CD4-positive, alpha-beta T cell treated with Interleukin-6 at 100 ng/mL for 8 hours (primary cell): ENCODE measurements at regions not wholly inside any gene's neighbourhood (a gene's known extent, or its start where the extent isn't known, plus 50 kb on each side); places are given as distances from the start of the nearest gene placed in this dataset.

Source experiments
- DNase-seq: peaks from one replicate; pipeline ENCODE4 v3.0.0-alpha.2; 2020; ENCODE audit warnings: mixed read lengths, low spot score

DNA sequence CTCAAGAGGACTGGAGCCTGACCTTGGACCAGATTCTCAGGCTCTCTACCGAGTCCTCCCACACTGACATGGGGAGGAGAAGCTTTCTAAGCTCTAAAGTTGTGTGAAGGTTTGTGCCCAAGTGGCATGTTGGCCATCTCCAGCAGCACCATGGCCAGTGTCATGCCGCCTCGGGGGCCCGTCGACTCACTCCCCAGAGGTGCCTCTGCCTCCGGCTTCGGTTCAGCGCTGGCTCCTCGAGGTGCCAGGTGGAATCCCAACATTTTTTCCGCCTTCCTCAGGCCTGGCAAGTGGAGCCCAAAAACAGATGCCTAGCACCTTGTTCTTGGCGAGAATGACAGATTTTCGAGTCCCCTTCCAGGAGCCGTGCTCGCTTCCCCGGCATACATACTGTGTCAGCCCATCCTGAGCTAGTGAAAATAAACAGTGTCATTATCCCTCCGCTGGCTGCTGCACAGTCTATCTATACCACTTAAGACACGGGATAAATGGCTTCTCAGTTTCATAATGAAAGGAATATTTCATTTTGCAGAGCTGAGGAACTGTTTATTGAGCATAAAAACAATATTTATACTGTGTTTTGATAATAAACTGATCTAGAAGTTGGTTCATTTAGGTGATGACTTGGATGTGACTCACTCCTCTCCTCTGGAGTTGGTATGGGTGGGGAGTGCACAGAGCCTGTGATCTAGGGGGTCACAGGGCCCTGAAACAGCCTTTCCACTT is 328.5 kb upstream of the TLE3 start:
- DNase-seq, result no peak

DNA sequence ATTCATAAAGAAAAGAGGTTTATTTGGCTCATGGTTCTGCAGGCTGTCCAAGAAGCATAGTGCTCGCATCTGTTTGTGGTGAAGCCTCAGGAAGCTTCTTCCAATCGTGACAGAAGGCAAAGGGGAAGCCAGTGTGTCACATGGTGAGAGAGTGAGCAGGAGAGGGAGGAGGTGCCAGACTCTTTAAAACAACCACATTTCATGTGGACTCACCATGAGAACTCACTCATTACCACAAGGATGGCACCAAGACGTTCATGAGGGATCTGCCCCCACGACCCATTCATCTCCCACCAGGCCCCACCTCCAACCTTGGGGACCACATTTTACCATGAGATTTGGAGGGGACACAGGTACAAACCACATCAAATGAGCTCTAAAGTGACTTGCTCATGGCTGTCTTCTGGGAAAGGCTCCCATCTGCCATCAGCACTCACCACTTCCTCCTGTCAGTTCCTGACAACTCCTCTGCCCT is 327.3 kb upstream of the TLE3 start:
- DNase-seq, result peak; percentile 20

DNA sequence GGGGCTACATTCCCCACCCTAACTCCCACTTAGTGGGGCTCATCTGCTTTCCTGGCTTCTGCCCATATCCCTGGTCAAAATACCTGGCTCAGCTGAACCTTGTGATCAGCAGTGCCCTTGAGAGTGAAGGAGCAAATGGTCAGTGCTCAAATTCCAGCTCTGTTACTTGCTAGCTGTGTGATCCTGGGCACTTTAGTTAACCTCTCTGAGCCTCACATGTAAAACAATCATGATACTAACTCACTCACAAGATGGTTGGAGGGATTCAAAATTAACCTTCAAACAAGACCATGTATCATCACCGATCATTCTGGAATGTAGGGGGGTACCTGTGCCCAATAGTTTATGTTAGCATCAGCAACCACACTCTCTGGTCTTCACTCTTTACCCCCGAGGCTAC is 325.6 kb upstream of the TLE3 start:
- DNase-seq, result no peak

DNA sequence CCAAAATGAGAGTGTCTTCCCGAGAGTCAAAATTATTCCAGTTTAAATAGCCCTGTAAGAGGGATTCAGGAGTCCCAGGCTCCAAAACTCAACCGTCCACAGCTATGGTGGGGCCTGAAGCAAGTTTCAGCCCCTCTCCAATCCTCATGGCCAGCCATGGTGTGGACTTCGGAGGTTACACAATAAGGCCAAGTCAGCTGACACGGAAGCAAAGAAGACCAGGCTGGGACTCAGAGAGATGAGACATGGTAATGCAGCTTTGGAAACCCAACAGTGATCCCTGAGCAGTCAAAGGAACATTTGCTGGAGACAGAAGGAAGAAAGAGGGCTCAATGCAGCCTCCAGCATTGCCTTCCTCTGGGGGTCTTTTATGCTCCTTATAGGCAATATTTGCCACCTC is 324.6 kb upstream of the TLE3 start:
- no peak for DNase-seq

DNA sequence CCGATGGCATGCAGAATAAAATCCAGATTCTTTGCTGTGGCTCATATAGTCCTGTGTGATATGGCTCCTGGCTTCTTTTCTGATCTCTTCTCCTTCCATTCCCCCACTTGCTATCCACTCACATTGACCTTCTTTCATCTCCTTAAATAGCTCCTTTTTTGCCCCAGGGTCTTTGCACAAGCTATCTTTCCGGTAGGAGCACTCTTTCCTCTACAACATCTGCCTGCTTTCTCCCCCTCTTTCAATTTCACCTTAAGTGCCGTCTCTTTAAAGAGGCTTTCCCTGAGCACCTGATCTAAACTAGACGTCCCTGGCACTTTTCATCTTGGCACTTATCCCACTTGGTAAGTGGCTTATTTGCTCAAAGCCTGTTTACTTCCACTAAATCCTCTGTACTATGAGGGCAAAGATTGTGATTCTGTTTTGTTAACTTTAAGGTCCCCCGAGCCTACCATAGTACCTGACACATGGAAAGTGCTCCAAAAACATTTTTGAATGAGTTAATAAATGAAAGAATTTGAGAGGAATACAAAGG is 323.3 kb upstream of the TLE3 start:
- DNase-seq, result no peak

DNA sequence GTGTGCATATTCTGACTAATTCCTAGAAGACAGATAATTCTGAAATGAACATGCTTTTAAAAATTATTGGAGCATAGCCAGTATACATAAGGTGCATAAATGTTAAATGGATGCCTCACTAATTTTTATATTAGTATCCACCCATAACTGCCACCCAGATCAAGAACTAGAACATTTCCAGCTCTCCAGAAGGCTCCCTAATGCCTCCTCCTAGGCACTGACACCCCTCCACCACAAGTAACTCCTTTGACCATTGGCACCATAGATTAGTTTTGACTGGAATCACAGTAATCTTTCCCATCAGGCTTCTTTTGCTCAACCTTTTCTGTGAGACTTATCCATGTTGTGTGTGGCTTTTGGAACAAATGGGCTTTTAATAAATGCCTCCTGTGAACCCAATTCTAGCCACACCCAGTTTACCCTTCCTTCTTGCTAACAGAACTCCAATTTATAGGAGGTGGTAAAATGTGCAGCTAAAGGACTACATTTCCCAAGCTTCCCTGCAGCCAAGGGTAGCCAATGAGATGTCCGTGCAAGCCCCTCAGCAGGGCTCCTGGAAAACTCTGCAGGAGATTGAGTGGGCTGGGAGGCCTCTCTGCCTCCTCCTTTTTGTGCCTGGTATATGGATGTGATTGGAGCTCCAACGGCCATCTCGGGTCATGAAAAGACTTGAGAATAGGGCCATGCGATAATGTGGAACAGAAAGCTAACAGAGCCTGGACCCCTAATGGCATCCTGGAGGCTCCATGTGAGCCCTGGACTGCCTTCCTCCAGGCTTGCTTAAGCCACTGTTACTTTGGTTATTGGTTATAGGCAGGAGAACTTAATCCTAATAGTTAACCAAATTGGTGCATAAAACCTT is 322.6 kb upstream of the TLE3 start:
- no peak for DNase-seq

DNA sequence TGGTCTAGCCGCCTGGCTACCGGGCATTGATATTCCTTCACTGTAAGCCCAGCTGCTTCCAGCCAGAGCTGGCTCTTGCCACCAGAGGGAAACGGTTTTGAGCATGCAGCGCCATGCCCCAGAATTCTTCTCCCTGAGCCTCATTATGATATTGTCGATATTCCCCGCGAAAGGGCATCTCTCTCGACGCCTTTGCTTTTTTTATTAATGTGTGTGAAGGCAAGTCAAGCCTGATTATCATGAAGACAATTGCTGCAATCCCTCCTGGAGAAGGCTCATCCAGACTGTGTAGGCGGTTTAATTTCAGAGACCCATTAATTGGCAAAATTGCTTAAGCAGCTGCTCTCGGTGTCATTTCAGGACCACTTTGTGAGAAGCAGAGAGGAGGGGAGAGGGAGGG is 321.2 kb upstream of the TLE3 start:
- DNase-seq, result no peak

DNA sequence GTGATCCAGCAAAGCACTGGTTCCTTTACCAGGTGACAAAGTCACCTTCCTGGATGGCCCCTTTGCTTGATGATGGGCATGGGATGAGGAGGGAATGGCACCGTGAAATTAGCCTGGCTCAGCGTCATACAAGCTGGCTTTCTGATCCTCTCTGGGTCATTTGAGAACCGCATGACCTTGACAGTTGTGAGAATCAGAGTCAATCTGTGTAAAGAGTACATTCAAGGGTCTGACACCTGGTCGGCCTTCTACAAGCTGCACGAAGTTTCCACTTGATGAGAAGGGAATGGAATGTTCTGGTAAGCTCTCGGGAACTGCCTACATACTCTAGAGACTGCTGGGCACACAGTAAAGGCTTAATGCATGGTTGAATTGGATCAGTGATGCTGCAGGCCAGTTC is 319.8 kb upstream of the TLE3 start:
- no peak for DNase-seq

DNA sequence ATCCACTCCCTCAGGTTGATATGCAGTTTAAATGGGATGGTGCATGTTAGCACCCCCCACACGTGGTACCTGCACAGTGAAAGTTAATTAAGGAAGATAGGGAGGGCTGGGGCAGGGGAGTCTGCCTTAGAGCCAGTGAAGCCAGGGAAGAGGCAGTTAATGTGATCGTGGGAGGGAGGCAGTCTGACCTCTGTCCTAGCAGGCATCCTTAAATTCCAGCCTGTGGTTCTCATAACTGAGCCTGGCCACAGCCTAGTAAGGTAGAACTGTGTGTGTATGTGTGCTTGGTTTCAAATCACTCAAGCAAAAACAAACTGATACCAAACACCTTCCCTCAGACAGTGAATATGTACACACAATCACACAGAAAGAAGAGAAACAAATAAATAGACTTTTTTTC is 319.1 kb upstream of the TLE3 start:
- DNase-seq, result no peak

DNA sequence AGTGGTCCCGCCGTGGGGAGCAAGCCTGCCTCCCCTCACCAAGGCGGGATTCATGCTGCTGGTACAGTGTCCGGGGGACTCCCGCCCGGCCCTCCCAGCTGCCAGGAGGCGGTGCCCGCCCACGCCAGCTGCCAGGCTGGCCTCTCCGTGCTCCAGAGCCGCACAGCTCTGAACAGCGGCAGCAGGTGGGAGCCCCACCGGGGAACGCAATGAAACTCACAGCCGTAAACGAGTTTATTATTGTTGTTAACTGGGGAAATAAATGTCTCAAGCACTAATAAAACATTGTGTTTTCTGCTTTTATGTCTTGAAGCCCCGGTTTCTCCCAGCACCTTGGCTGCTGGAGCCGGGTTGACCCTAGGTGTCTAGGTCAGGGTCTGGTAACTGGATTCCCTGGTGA is 317.7 kb upstream of the TLE3 start:
- DNase-seq, result no peak

DNA sequence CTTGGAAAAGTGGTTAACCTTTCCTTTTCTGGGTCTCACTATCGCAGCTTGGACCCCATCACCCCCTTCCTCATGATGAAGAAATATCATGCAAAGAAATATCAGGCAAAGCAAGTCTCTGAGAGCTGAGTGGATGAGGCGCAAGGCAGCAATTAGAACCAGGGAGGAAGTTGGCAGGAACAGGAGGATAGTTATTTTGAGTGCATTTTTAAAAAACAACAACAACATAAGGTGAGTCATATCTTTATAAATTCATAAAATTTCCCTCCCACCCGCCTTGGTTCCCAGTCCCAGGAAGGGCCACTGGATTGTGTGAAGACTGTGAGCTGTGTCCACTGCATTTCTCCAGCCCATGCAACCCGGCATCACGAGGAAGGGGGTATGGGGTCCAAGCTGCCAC is 316.9 kb upstream of the TLE3 start:
- DNase-seq, result no peak

DNA sequence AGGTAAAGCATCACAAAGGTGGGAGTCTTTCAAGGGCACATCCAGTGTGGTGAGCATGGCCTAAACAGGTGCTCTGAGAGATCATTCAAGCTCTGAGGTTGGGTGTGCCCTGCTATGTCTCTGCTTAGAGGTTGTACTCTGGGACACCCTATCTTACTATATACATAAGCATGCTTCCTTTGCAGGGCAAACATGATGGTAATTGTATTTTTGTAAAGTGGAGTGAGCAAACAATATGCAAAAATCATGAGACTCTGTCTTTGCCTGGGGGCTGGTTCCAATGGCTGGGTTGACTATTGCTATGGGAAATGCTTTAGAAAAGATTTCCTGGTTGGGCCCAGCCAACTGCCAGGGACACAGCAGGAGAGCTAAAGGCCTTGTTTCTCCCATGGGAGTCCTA is 315.1 kb upstream of the TLE3 start:
- DNase-seq, result no peak

DNA sequence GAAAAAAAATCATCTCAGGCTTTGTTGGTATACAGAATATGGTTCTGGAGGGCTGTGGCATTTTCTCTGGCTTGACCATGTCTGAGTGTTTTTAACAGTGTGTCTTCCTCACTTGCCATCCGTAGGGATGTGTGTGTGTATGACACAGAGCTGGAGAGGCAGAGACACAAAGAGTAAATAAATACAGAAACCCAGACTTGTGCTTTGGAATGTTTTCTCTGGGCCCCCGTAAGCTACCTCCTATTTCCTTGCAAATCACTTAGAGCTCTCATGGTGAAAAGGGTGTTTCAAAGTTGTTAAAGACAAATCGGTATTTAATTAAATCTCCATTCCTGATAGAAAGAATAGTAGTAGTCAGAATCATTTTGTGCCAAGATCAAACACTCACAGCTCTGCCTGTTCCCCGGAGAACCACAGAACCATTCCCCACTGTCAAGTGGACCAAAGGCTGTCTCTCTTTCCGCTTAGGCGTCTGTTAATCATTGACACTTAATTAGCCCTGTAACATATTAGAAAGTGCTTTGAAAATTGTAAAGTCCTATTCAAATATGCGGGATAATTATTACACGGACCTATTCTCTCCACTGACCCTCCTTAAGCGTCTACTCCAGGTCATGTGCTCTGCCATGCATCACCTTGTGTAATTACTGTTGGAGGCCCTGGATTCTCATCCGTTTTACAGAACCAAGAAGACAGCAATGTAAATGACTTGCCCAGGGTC is 313.6 kb upstream of the TLE3 start:
- no peak for DNase-seq

DNA sequence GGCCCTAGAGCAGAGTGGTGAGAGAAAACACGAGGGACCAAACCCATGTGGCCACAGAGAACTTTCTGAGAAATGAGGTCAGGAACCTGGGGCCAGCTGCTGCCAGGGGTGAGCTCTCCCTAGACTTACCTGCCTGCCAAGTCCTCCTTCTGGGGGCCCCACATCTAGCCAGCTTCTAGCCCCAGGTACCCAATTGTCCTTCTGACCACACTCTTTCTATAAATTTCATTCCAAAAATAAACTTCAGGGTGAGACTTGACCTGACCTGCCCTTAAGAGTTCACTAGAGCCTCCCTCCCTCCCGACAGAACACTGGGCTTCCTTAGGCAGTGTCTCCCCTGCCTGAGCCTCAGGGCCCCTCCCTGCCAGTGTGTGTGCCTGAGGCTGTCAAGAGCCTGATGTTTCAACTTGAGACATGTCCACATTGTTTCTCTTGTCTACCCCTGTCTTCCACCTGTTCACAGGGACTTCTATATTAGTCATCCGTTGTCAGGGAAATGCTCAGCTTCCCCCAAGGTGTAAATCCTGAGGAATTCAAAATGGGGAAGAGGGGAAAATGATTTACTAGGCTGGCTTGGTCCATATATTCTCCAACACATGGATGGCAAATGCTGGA is 312.8 kb upstream of the TLE3 start:
- DNase-seq, result no peak

DNA sequence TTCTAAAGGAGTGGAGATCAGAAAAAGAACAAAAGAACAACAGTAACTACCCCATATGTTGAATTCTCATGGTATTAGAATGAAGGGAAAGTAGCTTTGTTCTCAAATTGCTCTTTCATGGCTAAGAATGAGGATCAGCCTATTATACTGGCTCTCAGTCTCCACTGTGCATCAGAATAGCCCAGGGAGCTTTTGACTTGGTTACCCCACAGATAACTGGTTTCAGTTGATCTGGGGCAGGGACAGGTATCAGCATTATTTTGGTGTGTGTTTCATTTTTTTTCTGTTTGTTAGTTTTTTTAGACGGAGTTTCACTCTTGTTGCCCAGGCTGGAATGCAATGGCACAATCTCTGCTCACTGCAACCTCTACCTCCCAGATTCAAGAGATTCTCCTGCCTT is 311.7 kb upstream of the TLE3 start:
- DNase-seq, result no peak

DNA sequence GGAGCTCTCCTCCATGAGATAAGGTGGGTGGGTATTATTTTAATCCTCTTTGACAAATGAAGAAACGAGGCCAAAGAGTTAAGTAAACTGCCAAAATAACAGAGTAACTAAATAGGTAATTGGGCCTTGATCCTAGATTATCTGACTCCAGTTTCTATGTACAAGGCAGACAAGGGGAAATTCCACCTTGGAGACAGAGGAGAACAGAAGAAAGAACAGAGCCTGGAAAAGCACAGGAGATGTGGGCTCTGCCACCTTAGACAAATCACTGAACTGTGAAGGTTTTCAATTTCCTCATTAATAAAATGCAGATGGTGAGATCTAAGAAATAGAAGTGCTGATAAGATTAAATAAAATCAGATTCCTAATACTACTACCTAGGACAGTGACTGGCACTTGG is 310.2 kb upstream of the TLE3 start:
- DNase-seq, result no peak

DNA sequence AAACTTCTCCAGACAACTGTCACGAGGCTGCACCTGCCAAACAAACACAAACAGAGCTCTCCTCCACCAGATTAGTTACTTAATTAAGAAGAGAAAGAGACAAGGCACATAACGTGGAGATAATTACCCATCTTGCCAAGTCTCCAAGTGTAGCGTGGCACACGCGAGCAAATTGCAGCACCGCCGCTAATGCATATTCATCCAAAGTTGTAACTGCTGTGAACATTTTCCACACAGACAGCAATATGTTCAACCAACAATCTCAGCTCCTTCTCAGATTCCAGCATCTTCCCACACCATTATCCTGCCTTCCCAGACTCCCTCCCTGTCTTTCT is 309.6 kb upstream of the TLE3 start:
- DNase-seq, result no peak

DNA sequence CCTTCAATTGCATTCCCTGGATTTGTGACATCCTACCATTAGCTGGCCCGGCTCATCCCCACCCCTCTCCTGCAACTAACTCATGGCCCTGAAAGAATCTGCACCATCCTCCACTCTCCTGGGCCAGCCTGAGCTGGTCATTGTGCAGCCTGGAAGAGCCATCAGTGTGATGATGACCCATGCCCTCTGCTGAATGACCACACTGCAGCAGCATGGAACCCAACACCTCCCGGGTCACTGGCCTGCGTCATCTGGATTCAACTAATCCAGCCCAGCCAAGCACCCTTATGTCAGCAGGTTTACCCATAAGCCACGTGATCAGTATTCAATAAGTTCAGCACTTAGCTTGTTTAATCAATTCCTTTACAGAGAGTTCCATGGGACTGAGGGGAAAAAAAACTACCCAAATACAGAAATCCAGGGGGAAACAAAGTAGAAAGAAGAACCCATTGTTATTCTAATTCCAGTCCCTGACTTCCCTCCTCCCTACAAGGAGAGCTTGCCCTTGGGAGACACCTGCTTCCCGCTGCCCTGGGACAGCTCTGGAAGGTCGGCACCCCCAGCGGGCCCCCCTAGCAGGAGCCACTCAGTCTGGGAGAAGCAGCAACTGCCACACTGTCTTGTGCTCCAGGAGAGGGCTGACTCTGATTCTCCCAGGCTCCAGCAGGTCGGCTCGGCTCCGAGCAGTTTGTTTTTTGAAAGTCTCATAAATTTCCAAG is 309.1 kb upstream of the TLE3 start:
- DNase-seq, result no peak

DNA sequence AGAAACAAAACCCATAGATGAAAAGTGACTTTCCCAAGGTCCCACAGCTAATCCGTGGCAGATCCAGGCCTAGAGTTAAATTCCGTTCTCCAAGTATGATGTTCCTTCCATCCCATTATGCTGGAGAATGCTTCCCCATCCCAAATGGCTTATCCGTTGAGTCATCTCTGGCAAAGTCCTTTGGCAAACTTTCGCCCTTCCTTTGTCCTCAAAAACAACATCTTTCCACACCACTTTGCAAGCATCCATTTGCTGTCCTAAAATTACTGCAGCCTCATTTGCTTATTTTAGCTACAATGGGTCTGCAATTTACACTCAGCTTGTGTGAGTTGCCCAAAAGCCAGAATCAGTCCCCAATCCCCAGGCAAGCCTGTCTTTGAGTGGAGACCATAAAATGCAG is 304.0 kb upstream of the TLE3 start:
- no peak for DNase-seq

DNA sequence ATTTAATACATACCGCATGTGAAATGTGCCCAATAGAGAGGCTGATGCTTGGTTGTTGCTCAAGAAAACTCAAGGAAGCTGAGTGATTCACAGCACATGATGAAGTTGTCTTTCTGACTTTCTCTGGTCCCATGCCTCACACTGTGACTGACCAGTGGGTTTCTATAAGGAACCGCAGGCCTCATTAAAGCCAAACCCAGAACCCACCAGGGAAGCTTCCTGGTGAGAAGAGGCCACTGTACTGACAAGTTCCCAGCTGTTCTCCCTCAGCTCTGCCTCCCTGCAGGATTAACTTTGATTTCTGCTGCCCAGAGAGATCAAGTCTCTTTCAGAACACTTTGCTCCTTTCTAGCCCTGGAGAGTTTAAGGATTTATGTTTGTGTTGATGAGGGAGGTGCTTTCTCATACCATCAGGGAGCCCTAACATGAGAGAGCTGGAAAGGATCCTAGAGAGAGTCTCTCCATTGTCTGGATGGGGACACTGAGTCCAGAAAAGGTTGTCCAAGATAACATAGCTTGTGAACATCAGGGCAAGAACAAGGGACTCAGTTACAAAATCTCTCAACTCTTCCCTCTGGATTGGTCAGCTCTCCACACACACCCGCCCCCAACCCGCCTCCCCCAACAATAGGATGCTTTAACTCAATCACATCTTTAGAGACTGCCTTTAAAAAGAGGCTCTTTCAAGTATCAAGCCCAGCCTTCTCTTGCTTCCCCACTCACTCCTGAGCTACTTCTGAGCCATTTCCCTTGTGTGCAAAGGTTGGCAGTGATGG is 303.2 kb upstream of the TLE3 start:
- DNase-seq, result no peak

DNA sequence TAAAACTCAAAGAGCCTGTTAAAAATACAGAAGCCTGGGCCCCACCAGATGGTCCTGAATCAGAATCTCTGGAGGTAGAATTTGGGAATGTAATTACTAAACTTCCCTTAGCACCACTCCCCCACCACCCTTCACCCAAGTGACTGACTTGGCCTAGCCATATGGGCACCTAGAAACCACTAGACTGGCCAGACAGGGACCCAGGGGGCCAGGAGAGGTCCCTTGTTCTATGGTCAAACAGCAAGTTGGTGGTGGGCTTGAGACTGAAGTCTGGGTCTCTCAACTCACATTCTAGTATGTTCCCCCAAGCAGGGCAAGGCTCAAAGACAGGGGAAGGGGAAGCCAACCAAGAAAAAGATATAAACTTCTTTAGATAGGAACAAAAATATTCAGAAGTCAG is 301.5 kb upstream of the TLE3 start:
- DNase-seq, result no peak
